Islet of Langerhans (tissue), 1 donor: ENCODE measurements at regions not wholly inside any gene's neighbourhood (a gene's known extent, or its start where the extent isn't known, plus 50 kb on each side); places are given as distances from the start of the nearest gene placed in this dataset.

Experiments used
- FAIRE-seq: peaks from one replicate; lab custom pipeline; 2011; peaks lifted over from hg19 to GRCh38; lab: Jason Lieb, UNC

DNA sequence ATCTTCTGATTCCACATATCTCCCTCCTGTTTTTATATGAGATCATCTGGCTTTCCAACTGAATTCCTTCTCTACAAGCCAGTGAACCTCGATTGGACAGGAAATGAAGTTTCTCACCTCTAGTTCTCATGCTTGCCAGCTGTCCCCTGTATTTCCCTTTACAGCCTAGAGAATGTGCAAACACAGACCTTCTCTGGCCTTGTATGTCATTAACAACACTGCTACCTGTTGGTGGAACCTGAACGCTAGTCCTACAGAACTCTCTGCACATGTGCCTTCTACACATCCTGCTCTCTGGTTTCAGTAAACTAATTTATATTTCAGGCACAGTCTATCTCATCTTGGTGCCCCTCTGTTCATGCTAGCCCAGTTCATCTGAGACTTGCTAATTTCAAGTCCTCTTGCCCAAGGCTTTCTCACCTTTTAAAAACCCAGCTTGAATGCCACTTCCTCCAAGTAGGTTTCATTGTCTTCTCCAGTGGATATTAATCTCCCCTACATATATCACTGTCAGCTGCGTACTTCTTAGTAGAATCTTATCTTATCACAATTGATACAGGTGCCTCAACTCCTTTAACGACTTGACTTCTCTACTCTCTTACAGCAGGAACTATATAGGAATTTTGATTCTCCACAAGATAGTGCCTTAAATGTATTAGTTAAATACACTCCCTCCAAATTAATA lies 549.9 kb downstream of the PLPP3 start:
- FAIRE-seq: no peak

DNA sequence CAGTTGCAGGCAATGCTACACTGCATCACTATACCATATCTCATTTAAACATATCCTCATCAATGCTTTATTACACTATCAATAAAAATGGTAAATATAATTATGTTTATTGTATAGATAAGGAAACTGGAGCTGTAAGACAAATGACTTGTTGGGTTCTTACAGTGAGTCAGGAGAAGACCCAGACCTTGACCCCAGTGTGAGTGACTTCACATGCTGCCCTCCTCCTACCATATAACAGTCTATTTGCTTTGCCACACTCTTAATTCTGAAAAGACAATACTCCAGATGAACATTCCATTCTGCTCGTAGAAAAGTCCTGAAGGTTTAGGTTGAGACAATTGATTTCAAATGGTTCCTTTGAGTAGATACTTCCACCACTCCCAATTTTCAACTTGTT lies 550.5 kb downstream of the PLPP3 start:
- FAIRE-seq: no peak

DNA sequence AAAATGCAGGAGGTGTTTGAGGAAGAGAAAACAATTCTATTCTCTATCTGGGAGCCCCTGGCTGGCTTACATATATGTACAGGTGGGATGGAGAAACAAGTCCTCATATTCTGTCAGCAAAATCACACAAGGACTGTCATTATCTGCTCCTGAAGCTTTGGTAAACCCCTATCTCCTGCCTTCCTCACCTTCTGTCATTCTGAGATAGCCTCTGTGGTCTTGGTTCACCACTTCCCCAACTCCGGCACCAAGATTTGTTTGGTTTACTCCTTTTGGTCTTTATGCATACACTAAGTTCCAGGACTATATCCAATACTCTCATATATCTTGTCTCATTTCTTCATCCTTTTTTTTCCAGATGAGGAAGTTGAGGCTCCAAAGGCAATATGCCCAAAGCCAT lies 551.1 kb downstream of the PLPP3 start:
- FAIRE-seq: no peak

DNA sequence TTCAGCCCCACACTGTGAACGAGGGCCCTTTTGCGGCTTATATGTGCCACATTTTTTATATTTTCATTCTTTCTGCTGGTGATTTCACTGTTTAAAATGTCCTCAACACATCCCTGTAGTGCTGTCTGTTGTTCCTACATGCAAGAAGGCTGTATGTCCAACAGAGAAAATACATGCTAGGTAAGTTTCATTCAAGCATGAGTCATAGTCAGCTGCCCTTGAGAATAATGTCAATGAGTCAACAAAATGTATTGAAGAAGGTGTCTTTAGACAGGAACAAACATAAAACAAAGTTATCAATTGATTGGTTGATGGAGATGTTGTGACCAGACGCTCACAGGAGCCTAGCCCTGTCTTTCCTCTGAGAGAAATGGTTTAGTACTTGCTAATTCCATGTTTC lies 553.4 kb downstream of the PLPP3 start:
- no peak for FAIRE-seq

DNA sequence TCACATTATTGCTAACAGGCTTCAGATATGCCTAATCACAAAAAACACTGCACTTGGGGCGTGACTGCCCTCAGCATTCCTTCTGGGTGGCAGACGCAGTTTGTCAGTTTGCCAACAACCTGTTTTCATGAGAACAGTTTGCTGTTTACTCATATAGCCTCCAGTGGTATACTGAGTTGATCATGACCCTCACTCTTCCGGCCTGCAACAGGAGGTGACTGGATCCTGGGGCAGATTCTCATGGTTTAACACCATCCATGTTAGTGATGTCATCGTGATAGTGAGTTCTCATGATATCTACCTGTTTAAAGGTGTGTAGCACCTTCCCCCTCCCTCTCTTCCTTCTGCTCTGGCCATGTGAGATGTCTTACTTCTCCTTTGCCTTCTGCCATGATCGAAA lies 555.2 kb downstream of the PLPP3 start:
- FAIRE-seq: no peak

DNA sequence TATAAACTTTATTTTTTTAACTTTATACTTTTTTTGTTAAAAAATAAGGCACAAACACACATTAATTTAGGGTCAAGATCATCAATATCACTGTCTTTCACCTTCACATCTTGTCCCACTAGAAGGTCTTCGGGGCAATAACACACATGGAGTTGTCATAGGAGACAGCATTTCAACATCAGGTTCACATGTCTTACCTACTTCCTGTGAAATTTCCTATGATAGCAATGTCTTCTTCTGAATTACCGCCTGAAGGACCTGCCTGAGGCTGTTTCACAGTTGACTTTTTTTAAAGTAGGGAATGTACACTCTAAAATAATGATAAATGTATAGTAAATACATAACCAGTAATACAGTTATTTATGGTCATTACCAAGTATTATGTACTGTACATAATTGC lies 559.4 kb downstream of the PLPP3 start:
- FAIRE-seq: no peak

DNA sequence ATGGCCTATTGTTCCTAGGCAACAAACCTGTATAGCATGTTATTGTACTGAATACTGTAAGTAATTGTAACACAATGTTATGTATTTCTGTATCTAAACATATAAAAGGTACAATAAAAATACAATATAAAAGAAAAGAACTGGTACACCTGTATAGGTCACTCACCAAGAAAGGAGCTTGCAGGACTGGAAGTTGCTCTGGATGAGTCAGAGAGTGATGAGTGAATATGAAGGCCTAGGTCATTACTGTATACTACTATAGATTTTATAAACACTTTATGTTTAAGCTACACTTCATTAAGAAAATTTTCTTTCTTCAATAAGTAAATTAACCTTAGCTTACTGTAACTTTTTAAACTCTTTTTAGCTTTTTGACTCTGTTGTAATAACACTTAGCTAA lies 559.9 kb downstream of the PLPP3 start:
- FAIRE-seq: no peak

DNA sequence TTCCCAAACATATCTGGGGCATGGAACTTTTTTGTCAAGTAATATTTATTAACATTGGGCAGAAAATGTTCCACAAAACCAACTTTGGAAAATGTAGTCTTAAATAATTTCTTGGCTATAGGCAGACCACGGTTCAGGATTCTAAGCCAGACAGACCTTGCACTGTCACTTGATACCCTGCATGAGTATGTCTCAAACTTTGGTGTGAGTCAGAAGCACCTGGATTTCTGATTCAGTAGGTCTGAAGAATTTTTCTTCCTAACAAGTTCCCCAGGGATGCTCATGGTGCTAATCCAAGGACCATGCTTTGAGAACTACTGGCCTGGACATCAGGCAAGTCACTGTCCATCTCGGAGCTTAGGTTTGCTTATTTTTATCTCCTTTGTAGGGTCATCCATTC lies 562.0 kb downstream of the PLPP3 start:
- no peak for FAIRE-seq

DNA sequence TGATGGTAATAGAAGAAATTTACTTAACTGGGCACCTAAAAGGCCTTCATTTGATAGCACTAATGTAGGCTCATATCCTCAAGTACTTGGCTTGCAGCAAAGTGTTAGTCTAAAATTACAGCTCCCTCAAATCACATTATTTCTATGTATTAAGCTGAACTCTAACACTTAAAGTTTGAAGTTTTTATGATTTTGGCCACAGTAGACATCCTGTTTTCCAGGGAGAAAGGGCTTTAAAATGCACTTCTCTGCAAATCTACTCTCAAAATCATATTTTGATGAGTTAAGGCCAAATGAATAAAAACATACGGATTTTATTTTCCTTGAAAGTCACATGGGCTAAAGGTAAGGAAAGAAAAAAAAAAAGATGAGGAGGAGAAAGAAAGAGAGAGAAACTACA lies 575.5 kb downstream of the PLPP3 start:
- no peak for FAIRE-seq

DNA sequence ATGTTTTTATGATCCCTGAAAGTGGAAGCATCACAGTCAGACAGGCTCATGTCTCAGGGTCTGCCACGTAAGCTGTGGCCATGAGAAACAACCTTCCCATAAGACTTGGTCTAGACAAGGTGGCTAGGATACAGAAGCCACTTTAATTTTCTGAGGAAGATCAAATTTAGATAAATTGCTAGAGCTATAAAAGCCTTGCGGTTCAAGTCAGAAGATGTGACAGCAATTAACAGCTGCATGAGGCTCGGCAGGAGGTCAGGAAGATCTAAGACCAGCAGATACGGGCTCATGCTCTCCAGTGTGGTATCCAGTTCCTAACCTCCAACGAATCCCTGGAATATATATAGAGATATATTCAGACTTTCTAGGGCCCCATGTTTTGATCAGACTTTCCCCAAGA lies 577.1 kb downstream of the PLPP3 start:
- no peak for FAIRE-seq

DNA sequence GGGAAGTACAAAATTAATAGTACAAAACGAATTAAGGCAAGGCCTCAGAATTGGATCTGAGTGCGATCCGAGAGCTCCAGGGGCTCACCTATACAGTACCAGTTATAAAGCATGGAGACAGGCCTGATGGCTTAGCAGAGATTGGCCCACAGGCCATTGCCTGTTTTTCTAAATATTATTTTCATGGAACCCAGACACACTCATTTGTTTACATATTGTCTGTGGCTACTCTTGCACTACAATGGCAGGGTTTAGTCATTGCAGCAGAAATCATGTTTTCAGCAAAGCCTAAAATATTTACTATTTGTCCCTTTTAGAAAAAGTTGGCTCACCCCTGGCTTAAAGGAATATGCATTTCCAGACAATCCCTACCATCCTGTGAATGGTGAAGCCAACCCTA lies 578.9 kb downstream of the PLPP3 start:
- no peak for FAIRE-seq

DNA sequence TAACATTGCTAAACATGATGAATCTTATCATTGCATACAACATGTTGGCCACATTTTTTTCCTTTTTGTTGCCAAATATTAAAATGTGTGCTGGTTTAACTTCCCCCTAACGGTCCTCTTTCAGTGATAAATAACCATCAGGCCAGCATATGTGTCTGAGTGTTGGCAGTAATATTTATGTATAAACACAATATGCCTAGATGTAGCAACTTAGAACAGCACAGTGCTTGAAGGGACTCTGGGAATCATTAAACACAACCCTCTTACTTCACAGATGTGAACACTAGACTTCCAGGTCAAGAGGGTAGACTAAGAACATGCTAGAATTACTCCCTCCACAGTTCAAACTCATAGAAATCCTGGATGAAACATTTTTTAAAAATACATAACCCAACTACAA lies 581.8 kb downstream of the PLPP3 start:
- FAIRE-seq: no peak

DNA sequence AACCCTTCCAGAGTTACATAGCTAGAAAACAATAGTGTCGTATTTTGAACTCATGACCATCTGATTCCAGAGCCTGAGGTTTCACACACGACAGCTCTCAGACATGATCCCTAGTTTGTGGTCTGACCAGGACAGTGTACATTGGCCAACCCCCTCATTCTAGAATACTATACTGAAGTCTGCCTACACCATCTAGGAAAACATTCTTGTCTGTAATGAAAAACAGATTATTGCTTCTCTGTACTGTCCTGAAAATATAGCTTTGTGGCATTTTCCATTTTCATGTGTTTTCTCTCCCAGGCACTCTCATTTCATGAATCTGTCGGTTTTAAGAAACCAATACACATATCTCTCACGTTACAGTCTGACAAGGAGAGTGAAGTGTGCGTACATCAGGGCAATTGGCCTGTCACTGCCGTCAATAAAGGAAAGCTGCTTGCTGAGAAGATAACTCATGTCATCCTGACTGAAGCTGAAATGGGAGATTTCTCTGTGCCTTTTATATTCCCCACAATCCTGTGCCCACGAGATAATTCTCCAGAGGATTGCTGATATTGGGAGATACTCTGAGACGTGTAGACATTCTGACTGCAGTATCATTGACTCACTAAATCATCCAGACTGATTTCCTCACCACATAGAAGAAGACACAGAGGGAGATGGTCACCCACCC lies 585.6 kb downstream of the PLPP3 start:
- FAIRE-seq: no peak

DNA sequence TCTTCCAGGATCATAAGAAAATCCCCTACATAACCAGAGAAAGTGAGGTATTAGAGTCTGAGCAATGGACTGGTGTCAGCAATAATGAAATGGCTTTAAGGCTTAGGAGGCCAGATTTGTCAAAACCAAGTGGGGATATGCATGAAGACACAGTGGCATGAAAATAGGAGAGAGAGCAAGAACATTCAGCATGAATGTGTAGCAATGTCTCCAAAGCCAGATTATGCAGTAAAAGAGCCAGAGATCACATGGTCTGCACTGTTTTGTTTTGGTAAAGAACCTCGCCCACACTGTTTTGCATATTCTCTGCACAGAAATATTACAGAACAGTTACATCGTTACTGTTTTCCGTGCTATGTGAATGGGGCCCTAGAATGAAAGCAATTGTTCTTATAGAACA lies 589.4 kb downstream of the PLPP3 start:
- no peak for FAIRE-seq

DNA sequence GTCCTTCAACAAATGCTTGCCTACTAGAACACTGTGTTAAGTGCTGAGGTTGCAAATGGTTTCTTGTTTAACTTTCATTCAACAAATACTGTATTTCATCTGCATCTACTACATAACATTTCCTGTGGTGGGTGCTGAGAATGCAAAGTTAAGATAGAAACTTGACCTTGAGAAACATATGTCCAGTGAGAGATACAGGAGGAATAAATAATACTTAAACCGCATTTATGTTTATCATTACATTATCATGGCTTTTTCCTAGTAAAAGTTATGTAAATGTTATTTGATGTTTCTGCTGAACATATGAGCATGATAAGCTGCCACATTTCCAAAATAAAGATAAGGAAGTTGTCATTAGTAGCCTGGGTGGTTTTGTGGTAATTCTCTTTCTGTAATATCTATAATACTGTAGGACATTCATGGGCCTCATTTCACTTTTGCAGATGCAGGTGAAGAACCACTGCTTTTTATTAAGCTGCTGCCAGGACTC lies 590.4 kb downstream of the PLPP3 start:
- FAIRE-seq: no peak

DNA sequence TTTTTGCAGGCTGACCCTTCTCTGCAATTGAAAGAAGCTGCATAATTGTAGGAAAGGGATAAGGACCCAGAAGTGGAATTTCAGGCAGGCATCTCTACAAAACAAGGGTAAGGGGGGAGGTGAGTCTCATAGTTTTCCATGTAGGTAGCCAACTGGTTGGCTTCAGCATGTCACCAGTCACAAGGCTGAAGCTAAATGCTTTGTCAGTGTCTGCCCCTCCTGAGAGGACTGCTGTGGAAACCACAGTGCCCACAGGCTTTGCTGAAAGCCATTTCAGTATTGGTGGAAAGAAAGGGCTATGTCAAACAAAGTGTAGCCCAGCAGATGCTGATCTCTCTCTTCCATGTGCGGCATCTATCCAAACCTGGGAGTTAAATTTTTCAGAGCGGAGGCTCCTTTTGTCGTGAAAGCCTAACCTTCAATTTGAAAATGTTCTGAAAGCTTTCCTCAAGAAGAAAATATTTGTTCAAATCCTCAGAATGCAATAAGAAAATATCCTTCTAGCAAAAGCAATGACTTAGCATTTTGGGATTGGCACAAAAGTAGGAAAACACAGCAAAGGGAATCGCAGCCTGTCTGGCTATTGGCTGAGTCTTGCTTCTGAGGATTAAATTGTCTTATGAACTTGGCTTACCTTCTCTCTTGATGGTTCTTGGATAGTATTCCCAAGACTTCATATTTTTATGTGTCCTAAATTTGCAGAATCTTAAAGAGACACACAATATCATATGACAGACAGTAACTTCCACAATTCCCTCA lies 591.7 kb downstream of the PLPP3 start:
- FAIRE-seq: no peak

DNA sequence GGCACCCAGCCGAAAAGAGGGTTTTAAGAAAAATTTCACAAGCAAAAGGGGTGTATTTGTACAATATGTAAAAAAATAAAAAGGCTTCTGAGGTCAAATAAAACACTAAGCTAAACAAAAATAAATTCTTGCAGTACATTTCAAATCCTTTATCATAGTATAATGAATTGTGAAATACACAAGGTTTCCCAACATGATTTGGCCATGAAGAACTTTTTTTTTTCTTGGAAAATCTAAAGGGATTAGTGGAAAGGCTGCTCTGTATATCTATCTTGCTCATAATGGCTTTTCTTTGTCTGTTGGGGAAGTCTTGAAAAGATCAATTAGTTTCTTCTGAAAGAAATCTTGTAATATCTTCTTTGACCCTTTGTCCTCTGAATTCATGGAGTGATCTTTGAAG lies 593.4 kb downstream of the PLPP3 start:
- no peak for FAIRE-seq

DNA sequence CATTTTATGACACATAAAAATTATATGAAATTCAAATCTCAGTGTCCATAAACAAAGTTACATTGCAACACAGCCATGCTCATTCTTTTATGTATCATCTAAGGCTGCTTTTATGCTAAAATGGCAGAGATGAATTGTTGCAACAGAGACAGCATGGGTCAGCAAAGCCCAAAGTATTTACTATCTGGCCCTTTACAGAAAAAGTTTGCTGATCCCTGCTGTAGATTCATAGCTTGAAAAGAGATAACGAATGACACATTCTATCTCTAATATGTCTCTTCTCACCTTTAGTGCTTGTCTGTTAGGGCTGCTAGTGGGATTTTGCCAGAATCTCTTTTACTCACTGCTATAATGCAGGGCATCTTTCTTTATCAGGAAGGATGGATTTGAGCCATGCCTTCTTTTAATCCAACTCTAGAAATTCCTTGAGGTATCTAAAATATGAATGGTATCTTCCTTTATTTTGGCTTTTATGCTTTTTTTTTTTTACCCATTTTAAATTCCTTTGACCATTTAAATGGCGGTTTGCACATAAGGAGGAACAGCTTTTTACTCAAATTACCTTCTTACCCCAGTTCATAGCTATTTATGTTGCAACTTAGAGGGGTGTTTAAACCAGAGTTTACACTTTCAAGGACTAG lies 598.2 kb downstream of the PLPP3 start:
- FAIRE-seq: no peak

DNA sequence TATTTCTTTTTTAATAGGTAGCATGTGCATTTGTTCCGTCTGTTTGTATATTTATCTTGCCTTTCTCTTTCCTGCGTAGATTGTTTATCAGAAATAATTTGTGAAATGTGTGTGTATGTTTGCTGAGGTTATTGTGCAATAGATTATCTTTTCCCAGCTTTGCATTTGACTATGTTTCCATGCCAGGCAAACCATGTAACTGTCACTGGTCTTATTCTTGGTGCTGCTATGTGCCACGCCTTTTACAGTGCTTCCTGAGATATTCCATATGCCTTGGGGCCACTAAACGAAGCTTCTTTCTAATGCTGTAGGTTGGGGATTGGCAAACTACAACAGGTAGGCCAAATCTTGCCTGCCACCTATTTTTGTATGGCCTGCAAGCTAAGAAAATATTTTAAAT lies 598.8 kb downstream of the PLPP3 start:
- FAIRE-seq: no peak

DNA sequence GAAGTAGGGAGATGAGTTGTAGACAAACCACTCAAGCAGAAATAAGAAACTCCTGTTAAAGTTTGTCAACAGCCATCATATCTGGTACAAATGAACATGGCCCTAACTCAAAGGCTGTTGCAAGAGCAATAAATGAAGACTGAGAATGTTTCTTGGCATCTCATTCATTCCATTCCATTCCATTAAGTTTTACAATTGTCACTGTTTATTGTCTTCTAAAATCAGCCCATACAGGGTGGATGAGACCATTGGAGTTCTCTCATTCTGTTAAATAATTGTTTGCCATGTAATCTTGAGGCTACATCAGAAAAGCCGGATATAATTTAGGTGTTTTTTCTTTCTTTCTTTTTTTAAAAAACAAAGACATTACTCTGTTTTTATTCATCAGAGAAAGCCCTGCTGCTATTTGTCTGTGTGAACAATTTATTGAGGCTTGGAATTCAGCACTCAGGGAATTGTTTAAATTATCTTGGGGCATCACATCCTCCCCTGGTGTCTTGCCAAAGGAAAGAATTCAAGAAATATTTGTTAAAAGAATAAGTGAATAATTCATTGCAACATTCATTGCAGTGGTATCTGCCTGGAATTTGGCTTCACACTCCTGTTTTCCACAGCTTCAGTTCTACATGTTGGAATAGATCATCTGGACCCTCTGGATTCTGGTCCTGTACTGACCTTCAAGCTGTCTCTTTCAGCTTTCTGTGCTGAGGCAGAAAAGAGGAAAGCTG lies 604.5 kb downstream of the PLPP3 start:
- no peak for FAIRE-seq

DNA sequence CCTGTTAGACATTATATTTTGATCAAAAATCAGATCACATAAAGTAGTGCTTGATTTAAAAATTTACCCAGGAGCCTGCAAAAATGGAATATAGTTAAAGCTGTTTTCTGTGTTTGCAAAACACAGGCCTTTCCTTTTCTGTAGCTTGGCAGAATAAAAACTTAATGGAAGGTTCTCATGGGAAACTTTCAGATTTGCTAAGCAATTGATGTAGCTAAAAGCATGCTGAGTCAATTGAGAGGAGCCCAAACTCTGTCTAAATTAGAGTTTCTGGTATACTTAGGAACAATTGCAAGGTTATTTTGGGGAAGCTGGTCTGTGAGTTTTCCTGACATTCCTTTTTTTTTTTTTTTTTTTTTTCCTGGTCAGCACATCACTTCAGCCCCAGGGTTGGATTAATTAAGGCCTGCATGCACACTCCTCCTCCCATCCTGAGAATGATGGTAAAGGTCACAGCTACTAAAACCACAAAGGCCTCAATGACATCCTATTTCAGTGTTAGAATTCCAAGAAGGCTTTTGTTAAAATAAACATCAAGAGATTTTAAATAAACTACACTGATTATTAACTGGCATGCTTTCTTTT lies 608.7 kb downstream of the PLPP3 start:
- no peak for FAIRE-seq

DNA sequence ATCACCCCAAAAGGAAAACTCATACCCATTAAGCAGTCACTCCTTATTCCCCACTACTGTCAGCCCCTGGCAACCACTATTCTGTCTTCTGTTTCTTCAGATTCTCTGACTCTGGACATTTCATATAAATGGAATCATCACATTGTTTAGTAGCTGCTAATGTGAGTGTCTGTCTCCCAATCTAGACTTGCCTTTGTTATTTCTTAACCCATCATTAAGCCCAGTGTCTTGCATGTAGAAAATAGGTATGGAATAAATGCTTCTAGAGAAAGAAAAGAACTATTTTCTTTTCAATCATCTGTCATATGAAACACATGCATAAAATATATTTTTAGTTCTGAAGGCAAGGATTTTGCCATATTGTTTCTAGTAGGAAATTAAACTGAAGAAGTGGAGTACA lies 610.0 kb downstream of the PLPP3 start:
- no peak for FAIRE-seq
